Liver (tissue), 8 donors: ENCODE measurements at regions not wholly inside any gene's neighbourhood (a gene's known extent, or its start where the extent isn't known, plus 50 kb on each side); places are given as distances from the start of the nearest gene placed in this dataset.

Experiments used
- DNase-seq: peaks from one replicate; pipeline ENCODE4 v3.0.0-alpha.2; 2017; ENCODE audit warnings: low spot score
- H3K27ac ChIP-seq, 2 donors: one replicate each; pipeline ENCODE4 v1.7.0; 2013; ENCODE audit warnings: inconsistent platforms in 2 of 2, low read length in 2 of 2, control low read depth in 1 of 2, low read depth in 1 of 2, mild to moderate bottlenecking in 1 of 2
- H3K27me3 ChIP-seq, 4 donors: one replicate each; pipeline versions ENCODE4 v1.6.1 to v1.7.0; 2013; ENCODE audit warnings: low read length in 3 of 4, inconsistent platforms in 1 of 4, mild to moderate bottlenecking in 1 of 4, moderate library complexity in 1 of 4; ENCODE audit not compliant: control insufficient read depth in 4 of 4, insufficient read depth in 4 of 4
- H3K36me3 ChIP-seq, 4 donors: one replicate each; pipeline versions ENCODE4 v1.6.1 to v1.7.0; 2013; ENCODE audit warnings: low read length in 3 of 4, mild to moderate bottlenecking in 3 of 4, low read depth in 1 of 4, moderate library complexity in 1 of 4; ENCODE audit not compliant: control insufficient read depth in 4 of 4, insufficient read depth in 3 of 4
- H3K4me1 ChIP-seq, 4 donors: one replicate each; pipeline versions ENCODE4 v1.6.1 to v1.7.0; 2013; ENCODE audit warnings: low read length in 3 of 4, mild to moderate bottlenecking in 3 of 4, moderate library complexity in 1 of 4; ENCODE audit not compliant: control insufficient read depth in 4 of 4, insufficient read depth in 4 of 4
- H3K4me3 ChIP-seq, 3 donors: one replicate each; pipeline versions ENCODE4 v1.6.1 to v1.7.0; 2013; ENCODE audit warnings: low read length in 3 of 3, control low read depth in 1 of 3, low read depth in 1 of 3, mild to moderate bottlenecking in 1 of 3
- H3K9ac ChIP-seq, 2 donors: one replicate each; pipeline ENCODE4 v1.7.0; 2013; ENCODE audit warnings: low read length in 2 of 2, mild to moderate bottlenecking in 2 of 2, moderate library complexity in 2 of 2, control low read depth in 1 of 2, low read depth in 1 of 2
- H3K9me3 ChIP-seq, 4 donors: one replicate each; pipeline versions ENCODE4 v1.6.1 to v1.7.0; 2013; ENCODE audit warnings: low read length in 3 of 4; ENCODE audit not compliant: control insufficient read depth in 4 of 4
- ATF3 ChIP-seq: IDR thresholded peaks from 2 replicates; pipeline ENCODE4 v1.6.1; 2016; ENCODE audit warnings: antibody characterized with exemption
- CTCF ChIP-seq: fragments of 150-350 bp; IDR thresholded peaks from 2 replicates; pipeline ENCODE4 v1.5.1; 2017; ENCODE audit warnings: improper control_type of control experiment, low read depth, low read length; ENCODE audit not compliant: missing input control
- EGR1 ChIP-seq, 2 donors: IDR thresholded peaks; 2 replicates each; pipeline ENCODE4 v1.6.1; 2016 to 2018; ENCODE audit warnings: antibody characterized with exemption in 2 of 2, low read depth in 2 of 2
- FOXA1 ChIP-seq: IDR thresholded peaks from 2 replicates; pipeline ENCODE4 v1.6.1; 2016; ENCODE audit warnings: antibody characterized with exemption
- FOXA2 ChIP-seq: IDR thresholded peaks from 2 replicates; pipeline ENCODE4 v1.6.1; 2016; ENCODE audit warnings: antibody characterized with exemption
- GABPA ChIP-seq, 2 donors: IDR thresholded peaks in 1 of 2; conservative IDR thresholded peaks in 1 of 2; 2 replicates each; pipeline ENCODE4 v1.6.1; 2016; ENCODE audit warnings: antibody characterized with exemption in 2 of 2, mild to moderate bottlenecking in 1 of 2, moderate library complexity in 1 of 2
- HNF4A ChIP-seq, 2 donors: conservative IDR thresholded peaks; 2 replicates each; pipeline ENCODE4 v1.6.1; 2016; ENCODE audit warnings: antibody characterized with exemption in 2 of 2, mild to moderate bottlenecking in 2 of 2
- HNF4G ChIP-seq: IDR thresholded peaks from 2 replicates; pipeline ENCODE4 v1.6.1; 2016; ENCODE audit warnings: antibody characterized with exemption
- JUND ChIP-seq, 2 donors: IDR thresholded peaks; 2 replicates each; pipeline ENCODE4 v1.6.1; 2016; ENCODE audit warnings: antibody characterized with exemption in 2 of 2
- NR2F2 ChIP-seq: IDR thresholded peaks from 2 replicates; pipeline ENCODE4 v1.6.1; 2016; ENCODE audit warnings: antibody characterized with exemption
- RAD21 ChIP-seq, 2 donors: IDR thresholded peaks; 2 replicates each; pipeline ENCODE4 v1.6.1; 2016; ENCODE audit warnings: antibody characterized with exemption in 2 of 2, mild to moderate bottlenecking in 2 of 2
- REST ChIP-seq: IDR thresholded peaks from 2 replicates; pipeline ENCODE4 v1.6.1; 2016; ENCODE audit warnings: antibody characterized with exemption, mild to moderate bottlenecking
- RXRA ChIP-seq, 2 donors: IDR thresholded peaks; 2 replicates each; pipeline ENCODE4 v1.6.1; 2017 to 2018; ENCODE audit warnings: antibody characterized with exemption in 2 of 2, mild to moderate bottlenecking in 1 of 2
- SP1 ChIP-seq: IDR thresholded peaks from 2 replicates; pipeline ENCODE4 v1.6.1; 2018; ENCODE audit warnings: antibody characterized with exemption, mild to moderate bottlenecking
- TAF1 ChIP-seq: conservative IDR thresholded peaks from 2 replicates; pipeline ENCODE4 v1.6.1; 2016; ENCODE audit warnings: antibody characterized with exemption, mild to moderate bottlenecking
- YY1 ChIP-seq: IDR thresholded peaks from 2 replicates; pipeline ENCODE4 v1.6.1; 2016; ENCODE audit warnings: antibody characterized with exemption, mild to moderate bottlenecking
- WGBS: extraction: QIAGEN DNeasy Blood & Tissue Kit; methylation state at CpG from one replicate; pipeline ENCODE4 v1.1.7; 2013; 5-methylcytosine and 5-hydroxymethylcytosine counted together
- TF ChIP-seq, protein P1 (sequence below): IDR thresholded peaks from 2 replicates; pipeline ENCODE4 v1.6.1; 2016; ENCODE audit warnings: antibody characterized with exemption
- TF ChIP-seq, protein P2 (sequence below): IDR thresholded peaks from 2 replicates; pipeline ENCODE4 v1.6.1; 2016; ENCODE audit warnings: antibody characterized with exemption
- donor health status: healthy.
- donor health status: healthy.
- donor health status: healthy.
- donor health status: healthy.
- donor health status: healthy.

DNA sequence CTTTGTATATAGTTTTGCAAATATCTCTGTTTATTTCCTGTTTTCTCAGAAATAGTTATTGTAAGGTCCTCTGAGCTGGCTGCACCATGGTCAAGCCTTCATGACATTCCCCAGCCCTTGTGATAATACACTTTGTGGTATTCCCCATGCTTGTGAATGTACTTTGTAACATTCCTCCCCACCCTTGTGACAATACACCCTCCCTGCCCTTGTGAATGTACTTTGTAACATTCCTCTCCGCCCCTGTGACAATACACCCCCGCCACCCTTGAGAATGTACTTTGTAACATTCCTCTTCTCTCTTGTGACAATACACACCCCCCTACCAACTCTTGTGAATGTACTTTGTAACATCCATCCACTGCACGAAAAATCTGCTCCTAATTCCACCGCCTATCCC is 530.7 kb downstream of the CENPC start:
- Histone ChIP-seq H3K36me3 (no peaks in the 10 kb centered on the region), H3K4me1 (no peaks in the 10 kb centered on the region), H3K27me3 (no peaks in the 10 kb centered on the region), H3K27ac (no peak overlapping the region), H3K4me3 (no peak overlapping the region), H3K9ac (no peak overlapping the region), H3K9me3 (peaks cover 0 to 8% (median 3%) of the 10 kb centered on the region in 4 donors)
- TF ChIP-seq YY1 (no peak), NR2F2 (no peak), RXRA (IDR thresholded peaks at IDR 0.05) (no peak), HNF4A (conservative IDR thresholded peaks at IDR 0.05) (no peak), TAF1 (no peak), HNF4G (no peak), EGR1 (IDR thresholded peaks at IDR 0.05; ENCODE audit: low read depth in 2 of 2) (no peak), ATF3 (no peak), SP1 (no peak)
- TF ChIP-seq, protein P1, sequence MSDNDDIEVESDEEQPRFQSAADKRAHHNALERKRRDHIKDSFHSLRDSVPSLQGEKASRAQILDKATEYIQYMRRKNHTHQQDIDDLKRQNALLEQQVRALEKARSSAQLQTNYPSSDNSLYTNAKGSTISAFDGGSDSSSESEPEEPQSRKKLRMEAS, result no peak
- TF ChIP-seq, protein P2, sequence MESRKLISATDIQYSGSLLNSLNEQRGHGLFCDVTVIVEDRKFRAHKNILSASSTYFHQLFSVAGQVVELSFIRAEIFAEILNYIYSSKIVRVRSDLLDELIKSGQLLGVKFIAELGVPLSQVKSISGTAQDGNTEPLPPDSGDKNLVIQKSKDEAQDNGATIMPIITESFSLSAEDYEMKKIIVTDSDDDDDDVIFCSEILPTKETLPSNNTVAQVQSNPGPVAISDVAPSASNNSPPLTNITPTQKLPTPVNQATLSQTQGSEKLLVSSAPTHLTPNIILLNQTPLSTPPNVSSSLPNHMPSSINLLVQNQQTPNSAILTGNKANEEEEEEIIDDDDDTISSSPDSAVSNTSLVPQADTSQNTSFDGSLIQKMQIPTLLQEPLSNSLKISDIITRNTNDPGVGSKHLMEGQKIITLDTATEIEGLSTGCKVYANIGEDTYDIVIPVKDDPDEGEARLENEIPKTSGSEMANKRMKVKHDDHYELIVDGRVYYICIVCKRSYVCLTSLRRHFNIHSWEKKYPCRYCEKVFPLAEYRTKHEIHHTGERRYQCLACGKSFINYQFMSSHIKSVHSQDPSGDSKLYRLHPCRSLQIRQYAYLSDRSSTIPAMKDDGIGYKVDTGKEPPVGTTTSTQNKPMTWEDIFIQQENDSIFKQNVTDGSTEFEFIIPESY, result no peak
- no peak for DNase-seq
- WGBS, result 49% methylated on average over 4 of the region's 4 CpGs

DNA sequence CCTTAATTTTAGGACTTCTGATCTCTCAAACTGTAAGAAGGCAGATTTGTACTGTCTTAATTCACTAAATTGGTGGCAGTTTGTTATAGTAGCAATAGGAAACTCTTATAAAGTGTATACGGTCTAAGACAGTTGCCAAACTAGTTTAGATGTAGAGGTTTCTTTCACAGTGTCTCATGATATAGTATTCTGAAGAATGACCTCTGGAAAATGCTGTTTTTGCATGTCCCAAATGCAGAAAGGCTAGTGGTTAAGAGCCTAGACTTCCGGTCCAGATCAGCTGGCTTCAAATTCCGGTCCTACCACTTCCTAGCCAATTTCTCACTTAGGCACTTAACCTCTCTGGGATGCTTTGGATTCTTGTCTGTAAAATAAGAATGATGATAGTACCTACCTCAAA is 538.5 kb downstream of the CENPC start:
- Histone ChIP-seq H3K9ac (no peak overlapping the region), H3K27ac (no peak overlapping the region), H3K36me3 (no peaks in the 10 kb centered on the region), H3K9me3 (no peaks in the 10 kb centered on the region), H3K27me3 (no peaks in the 10 kb centered on the region), H3K4me3 (no peak overlapping the region), H3K4me1 (no peaks in the 10 kb centered on the region)
- 68% methylated on average over 3 of the region's 3 CpGs for WGBS
- DNase-seq, result no peak
- TF ChIP-seq REST (no peak), RXRA (IDR thresholded peaks at IDR 0.05) (no peak), CTCF (no peak), FOXA1 (no peak), TAF1 (no peak), YY1 (no peak), FOXA2 (no peak), NR2F2 (no peak), JUND (IDR thresholded peaks at IDR 0.05) (no peak), HNF4G (no peak), RAD21 (IDR thresholded peaks at IDR 0.05) (no peak), ATF3 (no peak), GABPA (IDR thresholded peaks at IDR 0.05 in 1 of 2, conservative IDR thresholded peaks at IDR 0.05 in 1 of 2) (no peak), HNF4A (conservative IDR thresholded peaks at IDR 0.05) (no peak), SP1 (no peak), EGR1 (IDR thresholded peaks at IDR 0.05; ENCODE audit: low read depth in 2 of 2) (no peak)
- TF ChIP-seq, protein P1, result no peak
- TF ChIP-seq, protein P2, result no peak
